ENCODE measurements at regions not wholly inside any gene's neighbourhood (a gene's known extent, or its start where the extent isn't known, plus 50 kb on each side); places are given as distances from the start of the nearest gene placed in this dataset.

DNA sequence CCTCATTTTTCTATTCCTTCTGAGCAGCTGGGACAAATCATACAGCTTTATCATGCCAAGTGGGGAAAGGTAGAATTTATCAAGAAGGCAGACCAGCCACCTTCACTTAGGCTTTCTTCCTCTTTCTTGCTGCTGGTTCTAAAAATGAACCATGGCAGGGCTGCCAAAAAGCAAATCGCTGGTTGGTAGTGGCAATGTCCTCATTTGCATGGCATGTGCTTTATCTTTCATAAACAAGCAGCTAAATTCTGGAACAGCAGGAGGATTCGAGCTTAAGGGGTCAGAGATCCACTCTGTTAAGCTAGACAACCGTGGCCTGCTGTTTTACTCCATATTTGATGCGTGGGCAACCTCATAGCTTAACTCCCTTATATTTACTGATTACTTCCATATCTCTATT is 91.3 kb downstream of the RPE65 start:
- peak; percentile 8 for DNase-seq
- no peaks in the 10 kb centered on the region for H3K27me3 ChIP-seq (ENCODE audit: control insufficient read depth, insufficient read depth, low read length)
- in situ Hi-C loops (cut with MboI; ENCODE audit: low sequenced_read_pairs) = loop anchor here (25.0 kb wide), 1 partner anchor 821 kb away; no protein-coding TSS in a partner anchor
- 0 out of 2 replicates have a peak overlapping the region, but pooled peaks have one; percentile 31 for H4K91ac ChIP-seq (ENCODE audit: insufficient read depth, low read depth, low read length)
- ChIA-PET CTCF (interaction anchor here (0.8 to 1.3 kb wide), 5 partner anchors 11 to 238 kb away, joined by 3 read pairs; no protein-coding TSS in a partner anchor), POLR2A (ENCODE audit: unreplicated experiment) (no interaction called here)
- no peaks in the 10 kb centered on the region for H3K36me3 ChIP-seq (ENCODE audit: control insufficient read depth, insufficient read depth, low read length)
- H3K14ac ChIP-seq (replicated peaks; ENCODE audit: low read depth, low read length) = 0 out of 2 replicates have a peak overlapping the region, but pooled peaks have one; percentile 5
- no peak overlapping the region for H2BK15ac ChIP-seq (ENCODE audit: low read depth, low read length)
- ATAC-seq (ENCODE audit: low read depth) = peak; percentile 54
- H3K23ac ChIP-seq (ENCODE audit: low read depth, low read length) = no peak overlapping the region
- H3K27ac ChIP-seq (ENCODE audit: insufficient read depth, low read length) = no peak overlapping the region
- H3K9me1 ChIP-seq (ENCODE audit: insufficient read depth, low read length) = no peaks in the 10 kb centered on the region
- no peak overlapping the region for H2BK20ac ChIP-seq (ENCODE audit: low read depth, low read length)
- no peak overlapping the region for H3K4me3 ChIP-seq (ENCODE audit: insufficient read depth, low read depth, low read length)
- peak overlapping the region; percentile 9 for H2BK120ac ChIP-seq (ENCODE audit: low read depth, low read length)
- no TSS peak for BruUV-seq (replicated peaks)
- TF ChIP-seq FOS (IDR thresholded peaks at IDR 0.05; ENCODE audit: low read depth, low read length) = no peak
- no peak for TF ChIP-seq POLR2A (IDR thresholded peaks at IDR 0.05; ENCODE audit: low read depth, low read length)
- TF ChIP-seq SMC3 (IDR thresholded peaks at IDR 0.05; ENCODE audit: low read depth, low read length) = no peak
- no peak for TF ChIP-seq RCOR1 (IDR thresholded peaks at IDR 0.05; ENCODE audit: insufficient replicate concordance, low read length)
- TF ChIP-seq, protein P1, sequence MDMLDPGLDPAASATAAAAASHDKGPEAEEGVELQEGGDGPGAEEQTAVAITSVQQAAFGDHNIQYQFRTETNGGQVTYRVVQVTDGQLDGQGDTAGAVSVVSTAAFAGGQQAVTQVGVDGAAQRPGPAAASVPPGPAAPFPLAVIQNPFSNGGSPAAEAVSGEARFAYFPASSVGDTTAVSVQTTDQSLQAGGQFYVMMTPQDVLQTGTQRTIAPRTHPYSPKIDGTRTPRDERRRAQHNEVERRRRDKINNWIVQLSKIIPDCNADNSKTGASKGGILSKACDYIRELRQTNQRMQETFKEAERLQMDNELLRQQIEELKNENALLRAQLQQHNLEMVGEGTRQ (IDR thresholded peaks at IDR 0.05; ENCODE audit: low read depth, low read length) = no peak
- TF ChIP-seq, protein P2, sequence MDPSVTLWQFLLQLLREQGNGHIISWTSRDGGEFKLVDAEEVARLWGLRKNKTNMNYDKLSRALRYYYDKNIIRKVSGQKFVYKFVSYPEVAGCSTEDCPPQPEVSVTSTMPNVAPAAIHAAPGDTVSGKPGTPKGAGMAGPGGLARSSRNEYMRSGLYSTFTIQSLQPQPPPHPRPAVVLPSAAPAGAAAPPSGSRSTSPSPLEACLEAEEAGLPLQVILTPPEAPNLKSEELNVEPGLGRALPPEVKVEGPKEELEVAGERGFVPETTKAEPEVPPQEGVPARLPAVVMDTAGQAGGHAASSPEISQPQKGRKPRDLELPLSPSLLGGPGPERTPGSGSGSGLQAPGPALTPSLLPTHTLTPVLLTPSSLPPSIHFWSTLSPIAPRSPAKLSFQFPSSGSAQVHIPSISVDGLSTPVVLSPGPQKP (IDR thresholded peaks at IDR 0.05; ENCODE audit: borderline replicate concordance, low read depth, low read length) = no peak
- no peak for TF ChIP-seq CHD1 (IDR thresholded peaks at IDR 0.05; ENCODE audit: low read depth, low read length)
- TF ChIP-seq CEBPB (IDR thresholded peaks at IDR 0.05; ENCODE audit: low read depth, low read length) = no peak
- no peak for TF ChIP-seq NFE2L2 (IDR thresholded peaks at IDR 0.05; ENCODE audit: low read depth, low read length)
- TF ChIP-seq, protein P3, sequence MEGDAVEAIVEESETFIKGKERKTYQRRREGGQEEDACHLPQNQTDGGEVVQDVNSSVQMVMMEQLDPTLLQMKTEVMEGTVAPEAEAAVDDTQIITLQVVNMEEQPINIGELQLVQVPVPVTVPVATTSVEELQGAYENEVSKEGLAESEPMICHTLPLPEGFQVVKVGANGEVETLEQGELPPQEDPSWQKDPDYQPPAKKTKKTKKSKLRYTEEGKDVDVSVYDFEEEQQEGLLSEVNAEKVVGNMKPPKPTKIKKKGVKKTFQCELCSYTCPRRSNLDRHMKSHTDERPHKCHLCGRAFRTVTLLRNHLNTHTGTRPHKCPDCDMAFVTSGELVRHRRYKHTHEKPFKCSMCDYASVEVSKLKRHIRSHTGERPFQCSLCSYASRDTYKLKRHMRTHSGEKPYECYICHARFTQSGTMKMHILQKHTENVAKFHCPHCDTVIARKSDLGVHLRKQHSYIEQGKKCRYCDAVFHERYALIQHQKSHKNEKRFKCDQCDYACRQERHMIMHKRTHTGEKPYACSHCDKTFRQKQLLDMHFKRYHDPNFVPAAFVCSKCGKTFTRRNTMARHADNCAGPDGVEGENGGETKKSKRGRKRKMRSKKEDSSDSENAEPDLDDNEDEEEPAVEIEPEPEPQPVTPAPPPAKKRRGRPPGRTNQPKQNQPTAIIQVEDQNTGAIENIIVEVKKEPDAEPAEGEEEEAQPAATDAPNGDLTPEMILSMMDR (conservative IDR thresholded peaks at IDR 0.05; ENCODE audit: low read depth, low read length) = no peak
- no peaks in the 10 kb centered on the region for H3K9me3 ChIP-seq (ENCODE audit: control insufficient read depth, insufficient read depth, low read length)
- H3K56ac ChIP-seq (ENCODE audit: extremely low read depth, insufficient read depth, low read length) = no peak overlapping the region
- peak overlapping the region; percentile 4; the same call in 1 of the 2 replicates for H3K4ac ChIP-seq (ENCODE audit: low read depth, low read length)
- H4K8ac ChIP-seq (ENCODE audit: low read depth in 2 of 2, low read length in 2 of 2) = peak overlapping the region in 1 of 2 experiments; percentile 53; a peak in 1 of 4 replicates
- intact Hi-C loops (cut with micrococcal nuclease) = loop anchor here (5.0 kb wide), 1 partner anchor 1379 kb away; no protein-coding TSS in a partner anchor
- H2AK9ac ChIP-seq (replicated peaks; ENCODE audit: low read depth, low read length, poor library complexity) = no peak overlapping the region
- no peak overlapping the region for H3K4me2 ChIP-seq (ENCODE audit: low read depth, low read length)
- H3K79me1 ChIP-seq (ENCODE audit: low read depth in 1 of 2, low read length in 2 of 2) = no peaks in the 10 kb centered on the region
- H3K9ac ChIP-seq (ENCODE audit: low read depth, low read length) = no peak overlapping the region
- dilution Hi-C loops (cut with HindIII; ENCODE audit: low sequenced_read_pairs, unreplicated experiment) = no loop called here
- H4K5ac ChIP-seq (ENCODE audit: low read depth, low read length) = no peak overlapping the region
- H2AFZ ChIP-seq (replicated peaks; ENCODE audit: low read length, poor library complexity) = peak overlapping the region; percentile 50
- no peaks in the 10 kb centered on the region for H4K20me1 ChIP-seq (ENCODE audit: insufficient read depth, low read length)
- no peak overlapping the region for H3K18ac ChIP-seq (ENCODE audit: low read depth, low read length)
- H3K4me1 ChIP-seq (ENCODE audit: control insufficient read depth, insufficient read depth, low read length) = peaks cover 5% of the 10 kb centered on the region
- H2BK5ac ChIP-seq (ENCODE audit: low read depth, low read length, poor library complexity, severe bottlenecking) = no peak overlapping the region
- WGBS, 2 experiments (ENCODE audit: extremely low coverage in 2 of 2, insufficient read length in 1 of 2) = 42% methylated on average over 2 of the region's 4 CpGs; no CpG with 5 or more reads in 1 of the 2 experiments
- H2AK5ac ChIP-seq (ENCODE audit: low read depth, low read length) = 0 out of 2 replicates have a peak overlapping the region, but pooled peaks have one; percentile 1

Data from IMR-90 (cell line).